ENCODE measurements at regions not wholly inside any gene's neighbourhood (a gene's known extent, or its start where the extent isn't known, plus 50 kb on each side); places are given as distances from the start of the nearest gene placed in this dataset.

DNA sequence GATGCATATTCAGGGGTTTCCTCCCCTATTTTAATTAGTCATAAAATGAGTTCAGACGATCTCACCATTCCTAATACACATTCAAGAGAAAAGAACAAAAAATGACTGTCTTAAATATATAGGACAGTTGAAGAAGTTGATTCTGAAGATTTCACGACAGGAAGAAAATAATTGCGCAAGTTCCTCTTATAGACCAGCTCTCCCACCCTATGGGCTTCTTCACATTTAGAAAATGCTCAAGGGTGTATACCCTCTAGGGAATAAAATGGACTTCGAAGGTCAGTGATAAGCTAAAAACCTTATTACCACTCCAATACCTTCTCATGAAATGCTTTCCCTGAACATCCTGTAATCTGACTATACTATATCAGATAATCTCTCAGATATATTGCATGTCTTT is 149.2 kb upstream of the TEX13C start:
- Histone ChIP-seq H3K27ac (replicated peaks) (no peak overlapping the region), H3K9me3 (replicated peaks) (no peaks in the 10 kb centered on the region), H3K4me1 (no peaks in the 10 kb centered on the region), H3K4me3 (no peak overlapping the region), H3K36me3 (no peaks in the 10 kb centered on the region), H3K27me3 (ENCODE audit: low read depth) (no peaks in the 10 kb centered on the region)
- DNase-seq: no peak
- TF ChIP-seq, protein P1, sequence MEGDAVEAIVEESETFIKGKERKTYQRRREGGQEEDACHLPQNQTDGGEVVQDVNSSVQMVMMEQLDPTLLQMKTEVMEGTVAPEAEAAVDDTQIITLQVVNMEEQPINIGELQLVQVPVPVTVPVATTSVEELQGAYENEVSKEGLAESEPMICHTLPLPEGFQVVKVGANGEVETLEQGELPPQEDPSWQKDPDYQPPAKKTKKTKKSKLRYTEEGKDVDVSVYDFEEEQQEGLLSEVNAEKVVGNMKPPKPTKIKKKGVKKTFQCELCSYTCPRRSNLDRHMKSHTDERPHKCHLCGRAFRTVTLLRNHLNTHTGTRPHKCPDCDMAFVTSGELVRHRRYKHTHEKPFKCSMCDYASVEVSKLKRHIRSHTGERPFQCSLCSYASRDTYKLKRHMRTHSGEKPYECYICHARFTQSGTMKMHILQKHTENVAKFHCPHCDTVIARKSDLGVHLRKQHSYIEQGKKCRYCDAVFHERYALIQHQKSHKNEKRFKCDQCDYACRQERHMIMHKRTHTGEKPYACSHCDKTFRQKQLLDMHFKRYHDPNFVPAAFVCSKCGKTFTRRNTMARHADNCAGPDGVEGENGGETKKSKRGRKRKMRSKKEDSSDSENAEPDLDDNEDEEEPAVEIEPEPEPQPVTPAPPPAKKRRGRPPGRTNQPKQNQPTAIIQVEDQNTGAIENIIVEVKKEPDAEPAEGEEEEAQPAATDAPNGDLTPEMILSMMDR (IDR thresholded peaks at IDR 0.05; ENCODE audit: borderline replicate concordance): no peak
- intact Hi-C loops (cut with micrococcal nuclease): no loop called here

DNA sequence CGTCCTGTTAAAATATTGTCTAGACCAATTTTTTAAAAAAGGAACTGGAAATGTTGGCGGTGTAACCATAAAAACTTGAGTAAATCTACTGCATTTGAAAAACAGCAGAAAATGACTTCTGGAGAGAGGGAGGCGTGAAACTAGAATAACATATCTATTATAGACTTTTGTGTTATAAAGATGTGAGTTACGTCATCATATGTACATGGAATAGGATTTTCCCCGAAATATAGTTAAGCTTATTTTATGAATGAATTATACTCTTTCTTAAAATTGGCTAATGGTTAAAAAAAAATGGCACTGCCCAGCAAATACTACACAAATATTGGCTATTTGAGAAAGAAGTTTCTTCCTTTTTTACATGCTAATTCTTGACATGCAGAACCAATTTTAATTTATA is 147.1 kb upstream of the TEX13C start:
- DNase-seq: no peak
- Histone ChIP-seq H3K4me1 (no peaks in the 10 kb centered on the region), H3K27ac (replicated peaks) (no peak overlapping the region), H3K36me3 (no peaks in the 10 kb centered on the region), H3K9me3 (replicated peaks) (no peaks in the 10 kb centered on the region), H3K27me3 (ENCODE audit: low read depth) (no peaks in the 10 kb centered on the region), H3K4me3 (no peak overlapping the region)
- TF ChIP-seq, protein P1 (IDR thresholded peaks at IDR 0.05; ENCODE audit: borderline replicate concordance): no peak
- intact Hi-C loops (cut with micrococcal nuclease): no loop called here

DNA sequence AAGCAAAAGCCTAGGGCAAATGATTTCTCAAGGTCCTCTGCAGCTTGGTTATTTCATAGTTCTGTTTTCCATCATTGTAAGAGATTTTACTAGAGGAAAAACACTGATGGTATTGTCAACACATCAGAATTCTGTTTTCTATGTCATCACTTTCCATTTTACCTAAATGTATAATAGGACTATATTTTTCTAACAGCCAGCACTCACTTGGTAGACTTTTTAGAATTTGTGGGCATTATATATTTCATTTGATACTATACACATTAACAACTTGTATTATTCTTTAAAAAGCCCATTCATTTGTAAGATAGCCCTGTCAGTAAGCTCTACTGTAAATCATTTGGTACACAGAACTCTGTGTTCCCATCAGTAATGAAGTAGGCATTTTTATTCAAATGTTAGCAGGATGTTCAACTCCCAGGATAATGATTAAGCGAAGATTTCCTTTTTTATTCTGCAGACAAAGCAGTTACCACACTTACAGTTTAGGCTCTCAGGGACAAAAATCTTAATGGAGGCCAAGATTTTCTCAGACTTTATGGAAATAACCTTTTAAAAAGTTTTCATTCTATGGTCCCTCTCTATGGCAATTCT is 143.6 kb upstream of the TEX13C start:
- intact Hi-C loops (cut with micrococcal nuclease): no loop called here
- no peaks in the 10 kb centered on the region for H3K27me3 ChIP-seq (ENCODE audit: low read depth)
- DNase-seq: no peak
- H3K27ac ChIP-seq (replicated peaks): no peak overlapping the region
- no peaks in the 10 kb centered on the region for H3K4me1 ChIP-seq
- H3K9me3 ChIP-seq (replicated peaks): no peaks in the 10 kb centered on the region
- H3K4me3 ChIP-seq: no peak overlapping the region
- TF ChIP-seq, protein P1 (IDR thresholded peaks at IDR 0.05; ENCODE audit: borderline replicate concordance): no peak
- no peaks in the 10 kb centered on the region for H3K36me3 ChIP-seq

DNA sequence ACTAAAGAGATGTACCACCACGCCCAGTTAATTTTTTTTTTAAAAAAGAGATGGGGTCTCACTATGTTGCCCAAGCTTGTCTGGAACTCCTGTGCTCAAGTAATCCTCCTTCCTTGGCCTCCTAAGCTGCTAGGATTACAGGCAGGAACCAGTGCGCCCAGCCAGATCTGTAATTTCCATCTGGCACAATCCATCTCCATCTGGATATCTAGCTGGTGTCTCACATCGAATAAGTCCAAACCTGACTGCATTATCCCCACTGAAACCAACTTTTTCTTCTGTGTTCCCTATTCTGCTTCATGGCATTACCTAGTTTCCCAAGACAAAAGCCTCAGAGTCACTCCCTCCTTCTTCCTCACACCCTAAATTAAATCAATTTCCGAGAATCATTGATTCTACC is 125.8 kb upstream of the TEX13C start:
- Histone ChIP-seq H3K27me3 (ENCODE audit: low read depth) (no peaks in the 10 kb centered on the region), H3K9me3 (replicated peaks) (no peaks in the 10 kb centered on the region), H3K4me3 (no peak overlapping the region), H3K27ac (replicated peaks) (no peak overlapping the region), H3K4me1 (no peaks in the 10 kb centered on the region), H3K36me3 (no peaks in the 10 kb centered on the region)
- DNase-seq: no peak
- TF ChIP-seq, protein P1 (IDR thresholded peaks at IDR 0.05; ENCODE audit: borderline replicate concordance): no peak
- intact Hi-C loops (cut with micrococcal nuclease): no loop called here

DNA sequence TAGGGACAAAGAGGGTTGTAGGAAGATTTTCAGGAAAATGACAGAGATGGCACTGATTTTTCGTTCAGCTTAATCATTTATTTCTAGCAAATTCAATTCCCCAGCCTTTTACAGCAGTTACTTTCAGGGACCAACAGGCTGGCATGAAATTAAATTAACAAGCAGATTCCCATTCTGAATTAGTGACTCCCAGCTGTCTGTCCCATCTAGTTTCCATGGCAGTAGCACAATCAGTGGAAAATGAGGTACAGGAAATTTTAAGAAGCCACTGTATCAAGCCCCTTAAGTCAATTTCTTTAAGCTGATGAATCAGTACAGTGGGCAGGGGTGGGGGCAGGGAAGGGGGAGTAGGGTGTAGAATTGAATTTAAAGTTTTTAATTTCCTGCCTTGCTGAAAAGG is 121.1 kb upstream of the TEX13C start:
- H3K36me3 ChIP-seq: no peaks in the 10 kb centered on the region
- no peaks in the 10 kb centered on the region for H3K4me1 ChIP-seq
- no peak overlapping the region for H3K27ac ChIP-seq (replicated peaks)
- TF ChIP-seq, protein P1 (IDR thresholded peaks at IDR 0.05; ENCODE audit: borderline replicate concordance): no peak
- no peaks in the 10 kb centered on the region for H3K9me3 ChIP-seq (replicated peaks)
- intact Hi-C loops (cut with micrococcal nuclease): no loop called here
- DNase-seq: no peak
- no peak overlapping the region for H3K4me3 ChIP-seq
- peaks cover 20% of the 10 kb centered on the region for H3K27me3 ChIP-seq (ENCODE audit: low read depth)

Data from left ventricle myocardium inferior (tissue), 1 donor.